ENCODE measurements at regions not wholly inside any gene's neighbourhood (a gene's known extent, or its start where the extent isn't known, plus 50 kb on each side); places are given as distances from the start of the nearest gene placed in this dataset.

DNA sequence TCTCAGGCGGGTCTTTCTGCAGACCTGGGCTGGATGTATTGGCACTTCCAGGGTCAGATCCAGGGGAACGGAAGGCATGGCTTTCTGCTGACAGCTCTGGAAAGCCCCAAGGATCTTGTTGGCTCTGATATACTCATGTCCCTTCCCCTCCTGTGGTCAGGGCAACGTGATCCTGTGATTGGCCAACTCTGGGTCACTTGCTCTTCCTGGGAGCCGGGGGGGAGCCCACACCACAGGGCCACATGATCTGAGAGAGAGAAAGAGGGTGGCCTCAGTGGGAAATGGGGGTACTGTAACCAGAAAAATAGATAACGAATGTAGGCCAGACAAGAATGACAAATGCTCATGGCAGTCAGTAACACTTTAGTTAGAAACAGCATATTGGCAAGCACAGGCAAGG, 223.0 kb downstream of the NFATC2 start:
- TF ChIP-seq, protein P1, sequence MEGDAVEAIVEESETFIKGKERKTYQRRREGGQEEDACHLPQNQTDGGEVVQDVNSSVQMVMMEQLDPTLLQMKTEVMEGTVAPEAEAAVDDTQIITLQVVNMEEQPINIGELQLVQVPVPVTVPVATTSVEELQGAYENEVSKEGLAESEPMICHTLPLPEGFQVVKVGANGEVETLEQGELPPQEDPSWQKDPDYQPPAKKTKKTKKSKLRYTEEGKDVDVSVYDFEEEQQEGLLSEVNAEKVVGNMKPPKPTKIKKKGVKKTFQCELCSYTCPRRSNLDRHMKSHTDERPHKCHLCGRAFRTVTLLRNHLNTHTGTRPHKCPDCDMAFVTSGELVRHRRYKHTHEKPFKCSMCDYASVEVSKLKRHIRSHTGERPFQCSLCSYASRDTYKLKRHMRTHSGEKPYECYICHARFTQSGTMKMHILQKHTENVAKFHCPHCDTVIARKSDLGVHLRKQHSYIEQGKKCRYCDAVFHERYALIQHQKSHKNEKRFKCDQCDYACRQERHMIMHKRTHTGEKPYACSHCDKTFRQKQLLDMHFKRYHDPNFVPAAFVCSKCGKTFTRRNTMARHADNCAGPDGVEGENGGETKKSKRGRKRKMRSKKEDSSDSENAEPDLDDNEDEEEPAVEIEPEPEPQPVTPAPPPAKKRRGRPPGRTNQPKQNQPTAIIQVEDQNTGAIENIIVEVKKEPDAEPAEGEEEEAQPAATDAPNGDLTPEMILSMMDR (conservative IDR thresholded peaks at IDR 0.05; ENCODE audit: low read depth, low read length), result no peak
- TF ChIP-seq RAD21 (IDR thresholded peaks at IDR 0.05; ENCODE audit: low read length) (no peak), USF2 (IDR thresholded peaks at IDR 0.05; ENCODE audit: low read depth, low read length) (no peak), POLR2A (IDR thresholded peaks at IDR 0.05; ENCODE audit: low read depth, low read length) (no peak)

Data from IMR-90 (cell line).